Upper lobe of left lung (tissue), 6 donors: ENCODE measurements at regions not wholly inside any gene's neighbourhood (a gene's known extent, or its start where the extent isn't known, plus 50 kb on each side); places are given as distances from the start of the nearest gene placed in this dataset.

ENCODE experiments used
- ATAC-seq, 2 donors: fragments of 200-7000 bp; cut with Tn5 transposase; one replicate each; pipeline ENCODE4 v1.9.1; 2022; ENCODE audit warnings: mild to moderate bottlenecking in 2 of 2, moderate library complexity in 2 of 2; ENCODE audit not compliant: low FRiP score in 2 of 2
- DNase-seq, 2 donors: peaks; one replicate each; pipeline ENCODE4 v3.0.0-alpha.2; 2019 to 2020
- H3K27ac ChIP-seq, 4 donors: fragments of 200-600 bp; sonication (generic); one replicate each; pipeline ENCODE4 v1.5.1; 2016 to 2019
- H3K27me3 ChIP-seq, 4 donors: fragments of 200-600 bp; sonication (generic); one replicate each; pipeline ENCODE4 v1.5.1; 2017 to 2019
- H3K36me3 ChIP-seq, 4 donors: fragments of 200-600 bp; sonication (generic); one replicate each; pipeline ENCODE4 v1.5.1; 2016 to 2019
- H3K4me1 ChIP-seq, 4 donors: fragments of 200-600 bp; sonication (generic); one replicate each; pipeline ENCODE4 v1.5.1; 2018 to 2019
- H3K4me3 ChIP-seq, 4 donors: fragments of 200-600 bp; sonication (generic); one replicate each; pipeline ENCODE4 v1.5.1; 2017 to 2019; ENCODE audit warnings: mild to moderate bottlenecking in 2 of 4, moderate library complexity in 1 of 4
- H3K9me3 ChIP-seq, 4 donors: fragments of 200-600 bp; sonication (generic); one replicate each; pipeline ENCODE4 v1.5.1; 2018 to 2019
- CTCF ChIP-seq, 6 experiments: fragments of 450-650 bp in 4 of 6; fragments of 200-600 bp in 2 of 6; sonication (generic) in 2 of 6; IDR thresholded peaks; one replicate each; pipeline ENCODE4 v1.5.1; 2016 to 2019; ENCODE audit warnings: antibody characterized with exemption in 6 of 6
- EP300 ChIP-seq, 4 donors: sonication (generic); formaldehyde crosslinking; IDR thresholded peaks; one replicate each; pipeline ENCODE4 v1.5.1; 2017; ENCODE audit warnings: antibody characterized with exemption in 4 of 4, control low read depth in 2 of 4
- POLR2A ChIP-seq, 4 donors: fragments of 450-650 bp; IDR thresholded peaks; one replicate each; pipeline ENCODE4 v1.5.1; 2016 to 2017; ENCODE audit warnings: antibody characterized with exemption in 4 of 4, mild to moderate bottlenecking in 2 of 4
- POLR2AphosphoS5 ChIP-seq, 2 donors: sonication (generic); formaldehyde crosslinking; IDR thresholded peaks; one replicate each; pipeline ENCODE4 v1.5.1; 2017; ENCODE audit warnings: antibody characterized with exemption in 2 of 2
- WGBS, 2 donors: methylation state at CpG; one replicate each; pipeline ENCODE4 v1.1.5; 2017 to 2018; 5-methylcytosine and 5-hydroxymethylcytosine counted together
- donor health status: DM: no; HTN: no; CAD: no; lungs with moderate emphysema.
- donor health status: DM: no; HTN: yes; CAD: no; lungs with severe emphysema.

- H3K9me3 ChIP-seq = no peaks in the 10 kb centered on the region
- no peaks in the 10 kb centered on the region for H3K27me3 ChIP-seq
- no peak for ATAC-seq
- peak overlapping the region; percentile 2 to 46 (median 26) for H3K27ac ChIP-seq
- H3K4me3 ChIP-seq = no peak overlapping the region
- TF ChIP-seq CTCF (IDR thresholded peaks at IDR 0.05) = no peak
- TF ChIP-seq EP300 (IDR thresholded peaks at IDR 0.05) = no peak
- TF ChIP-seq POLR2AphosphoS5 (IDR thresholded peaks at IDR 0.05) = no peak
- TF ChIP-seq POLR2A (IDR thresholded peaks at IDR 0.05) = no peak
- H3K4me1 ChIP-seq = peaks cover 15 to 22% (median 17%) of the 10 kb centered on the region in 4 donors
- no peak for DNase-seq
- WGBS, 2 donors = 62 to 77% methylated on average over 3 of the region's 3 CpGs
- no peaks in the 10 kb centered on the region for H3K36me3 ChIP-seq
Observed at GRCh38 chr3:177811112-177811511, 613.8 kb upstream of the TBL1XR1 start.

- Histone ChIP-seq H3K27ac (peak overlapping the region in 2 of 4 donors; percentile 30 to 46), H3K36me3 (no peaks in the 10 kb centered on the region), H3K9me3 (no peaks in the 10 kb centered on the region), H3K4me3 (no peak overlapping the region), H3K27me3 (no peaks in the 10 kb centered on the region), H3K4me1 (peaks cover 15 to 22% (median 19%) of the 10 kb centered on the region in 4 donors)
- WGBS, 2 donors = 90 to 92% methylated on average over 1 of the region's 1 CpG
- TF ChIP-seq POLR2AphosphoS5 (IDR thresholded peaks at IDR 0.05) (no peak), POLR2A (IDR thresholded peaks at IDR 0.05) (no peak), CTCF (IDR thresholded peaks at IDR 0.05) (no peak)
- ATAC-seq = no peak
- no peak for DNase-seq
Observed at GRCh38 chr3:177811835-177812234, 614.6 kb upstream of the TBL1XR1 start.

- H3K4me3 ChIP-seq = no peak overlapping the region
- 86 to 92% methylated on average over 5 of the region's 5 CpGs for WGBS, 2 donors
- peak overlapping the region in 2 of 4 donors; percentile 3 to 19 for H3K27ac ChIP-seq
- DNase-seq (no peak), ATAC-seq (no peak)
- H3K27me3 ChIP-seq = no peaks in the 10 kb centered on the region
- H3K9me3 ChIP-seq = no peaks in the 10 kb centered on the region
- TF ChIP-seq POLR2AphosphoS5 (IDR thresholded peaks at IDR 0.05) (no peak), EP300 (IDR thresholded peaks at IDR 0.05) (no peak), CTCF (IDR thresholded peaks at IDR 0.05) (no peak), POLR2A (IDR thresholded peaks at IDR 0.05) (no peak)
- H3K4me1 ChIP-seq = peaks cover 13 to 24% (median 20%) of the 10 kb centered on the region in 4 donors
- no peaks in the 10 kb centered on the region for H3K36me3 ChIP-seq
Observed at GRCh38 chr3:177812492-177812891, 615.2 kb upstream of the TBL1XR1 start.

- Histone ChIP-seq H3K4me3 (no peak overlapping the region), H3K27me3 (no peaks in the 10 kb centered on the region), H3K36me3 (no peaks in the 10 kb centered on the region), H3K27ac (peak overlapping the region in 2 of 4 donors; percentile 11 to 44), H3K9me3 (no peaks in the 10 kb centered on the region), H3K4me1 (peaks cover 18 to 28% (median 19%) of the 10 kb centered on the region in 4 donors)
- peak in 1 of 2 donors; percentile 66 for DNase-seq
- 53 to 58% methylated on average over 3 of the region's 3 CpGs for WGBS, 2 donors
- ATAC-seq = no peak
- no peak for TF ChIP-seq POLR2A (IDR thresholded peaks at IDR 0.05)
- TF ChIP-seq POLR2AphosphoS5 (IDR thresholded peaks at IDR 0.05) = no peak
- TF ChIP-seq EP300 (IDR thresholded peaks at IDR 0.05) = no peak
- TF ChIP-seq CTCF (IDR thresholded peaks at IDR 0.05) = no peak
Observed at GRCh38 chr3:177813322-177813721, 616.0 kb upstream of the TBL1XR1 start.

GRCh38 chr3:177816667-177817208 is 619.5 kb upstream of the TBL1XR1 start:
- H3K27ac ChIP-seq = peak overlapping the region; percentile 45 to 74 (median 69)
- peaks cover 5 to 18% (median 7%) of the 10 kb centered on the region in 4 donors for H3K4me1 ChIP-seq
- no peaks in the 10 kb centered on the region for H3K36me3 ChIP-seq
- WGBS, 2 donors = 32 to 35% methylated on average over 6 of the region's 6 CpGs
- H3K9me3 ChIP-seq = no peaks in the 10 kb centered on the region
- TF ChIP-seq CTCF (IDR thresholded peaks at IDR 0.05) (no peak), EP300 (IDR thresholded peaks at IDR 0.05) (peak in 1 of 4 donors; percentile 88), POLR2AphosphoS5 (IDR thresholded peaks at IDR 0.05) (peak; percentile 14 to 50), POLR2A (IDR thresholded peaks at IDR 0.05) (no peak)
- DNase-seq (peak in 1 of 2 donors; percentile 51), ATAC-seq (peak; percentile 61 to 85)
- H3K4me3 ChIP-seq = no peak overlapping the region
- H3K27me3 ChIP-seq = no peaks in the 10 kb centered on the region
